ENCODE measurements at regions not wholly inside any gene's neighbourhood (a gene's known extent, or its start where the extent isn't known, plus 50 kb on each side); places are given as distances from the start of the nearest gene placed in this dataset.

- TF ChIP-seq EZH2 (IDR thresholded peaks at IDR 0.05; ENCODE audit: borderline replicate concordance, low read depth, low read length, severe bottlenecking) (no peak), POLR2A (IDR thresholded peaks at IDR 0.05; ENCODE audit: low read depth, low read length) (no peak), CTCF (IDR thresholded peaks at IDR 0.05; ENCODE audit: extremely low read depth in 1 of 2, insufficient read depth in 1 of 2, low read depth in 1 of 2, low read length in 2 of 2) (no peak), GATA2 (IDR thresholded peaks at IDR 0.05; ENCODE audit: insufficient read depth, insufficient read length, low read depth, low read length) (no peak), POLR2AphosphoS5 (IDR thresholded peaks at IDR 0.05; ENCODE audit: insufficient read depth, low read depth, low read length) (no peak), MYC (IDR thresholded peaks at IDR 0.05; ENCODE audit: low read depth, low read length) (no peak), JUN (IDR thresholded peaks at IDR 0.05; ENCODE audit: borderline replicate concordance, insufficient read depth, insufficient read length, low read depth) (no peak), FOS (IDR thresholded peaks at IDR 0.05; ENCODE audit: borderline replicate concordance, insufficient read depth, low read length) (no peak)
- TF ChIP-seq, protein P1, sequence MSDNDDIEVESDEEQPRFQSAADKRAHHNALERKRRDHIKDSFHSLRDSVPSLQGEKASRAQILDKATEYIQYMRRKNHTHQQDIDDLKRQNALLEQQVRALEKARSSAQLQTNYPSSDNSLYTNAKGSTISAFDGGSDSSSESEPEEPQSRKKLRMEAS (IDR thresholded peaks at IDR 0.05; ENCODE audit: insufficient read depth, insufficient read length) = no peak
Measured at GRCh38 chr11:28504555-28505110, 396.4 kb downstream of the METTL15 start.
